Thoracic aorta (tissue), 2 donors: ENCODE measurements at regions not wholly inside any gene's neighbourhood (a gene's known extent, or its start where the extent isn't known, plus 50 kb on each side); places are given as distances from the start of the nearest gene placed in this dataset.
"Not testable (repeated sequence)": the region's sequence is repeated elsewhere in the genome, so short reads cannot be mapped to it uniquely, and the experiment has no call there.

Experiments
- ATAC-seq: fragments of 150-250 bp; one replicate; pipeline ENCODE4 v1.8.0; 2017; ENCODE audit warnings: low read depth; ENCODE audit not compliant: insufficient number of reproducible peaks, low FRiP score
- DNase-seq: peaks from one replicate; pipeline ENCODE4 v3.0.0-alpha.2; 2020; ENCODE audit warnings: low spot score
- H3K27ac ChIP-seq, 2 donors: fragments of 200-600 bp; sonication (generic); 1 replicate in 1 of 2; 2 replicates in 1 of 2; pipeline ENCODE4 v1.5.1; 2016; ENCODE audit warnings: mild to moderate bottlenecking in 2 of 2, moderate library complexity in 2 of 2
- H3K27me3 ChIP-seq: fragments of 200-600 bp; sonication (generic); replicated peaks from 2 replicates; pipeline ENCODE4 v1.6.0; 2016; ENCODE audit warnings: mild to moderate bottlenecking; ENCODE audit not compliant: insufficient read depth
- H3K36me3 ChIP-seq: fragments of 200-600 bp; sonication (generic); one replicate; pipeline ENCODE4 v1.5.1; 2016
- H3K4me1 ChIP-seq, 2 donors: fragments of 200-600 bp; sonication (generic); 1 replicate in 1 of 2; 2 replicates in 1 of 2; pipeline versions ENCODE4 v1.5.1 to v1.6.0; 2016; ENCODE audit warnings: low read depth in 2 of 2, mild to moderate bottlenecking in 1 of 2; ENCODE audit not compliant: control insufficient read depth in 1 of 2
- H3K4me3 ChIP-seq: fragments of 200-600 bp; sonication (generic); 2 replicates; pipeline ENCODE4 v1.5.1; 2016; ENCODE audit warnings: mild to moderate bottlenecking
- H3K9me3 ChIP-seq: fragments of 200-600 bp; sonication (generic); 2 replicates; pipeline ENCODE4 v1.5.1; 2016
- CTCF ChIP-seq: fragments of 200-600 bp; sonication (generic); IDR thresholded peaks from one replicate; pipeline ENCODE4 v1.5.1; 2019; ENCODE audit warnings: antibody characterized with exemption

DNA sequence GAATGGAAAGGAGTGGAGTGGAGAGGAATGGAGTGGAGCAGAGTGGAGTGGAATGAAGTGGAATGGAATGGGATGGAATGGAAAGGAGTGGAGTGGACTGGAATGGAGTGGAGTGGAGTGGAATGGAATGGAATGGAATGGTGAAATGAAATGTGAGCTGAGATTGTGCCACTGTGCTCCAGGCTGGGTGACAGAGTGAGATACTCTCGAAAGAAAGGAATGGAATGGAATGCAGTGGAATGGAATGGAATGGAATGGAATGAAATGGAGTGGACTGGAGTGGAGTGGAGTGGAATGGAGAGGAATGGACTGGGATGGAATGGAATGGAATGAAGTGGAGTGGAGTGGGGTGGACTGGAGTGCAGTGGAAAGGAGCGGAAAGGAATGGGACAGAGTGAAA, 605.2 kb downstream of the TP53TG3F start:
- H3K36me3 ChIP-seq, H3K27ac ChIP-seq, H3K27me3 ChIP-seq, H3K4me1 ChIP-seq, H3K4me3 ChIP-seq, DNase-seq, H3K9me3 ChIP-seq: not testable (repeated sequence)
- ATAC-seq, result peak; percentile 24

DNA sequence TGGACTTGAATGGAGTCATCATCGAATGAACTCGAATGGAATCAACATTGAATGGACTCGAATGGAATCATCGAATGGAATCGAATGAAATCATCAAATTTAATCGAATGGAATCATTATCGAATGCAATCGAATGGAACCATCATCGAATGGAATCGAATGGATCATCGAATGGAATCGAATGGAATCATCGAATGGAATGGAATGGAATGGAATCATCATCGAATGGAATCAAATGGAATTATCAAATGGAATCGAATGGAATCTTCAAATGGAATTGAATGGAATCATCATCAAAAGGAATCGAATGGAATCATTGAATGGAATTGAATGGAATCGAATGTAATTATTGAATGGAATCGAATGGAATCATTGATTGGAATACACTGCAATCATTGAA, 610.3 kb downstream of the TP53TG3F start:
- H3K9me3 ChIP-seq, DNase-seq, H3K4me3 ChIP-seq, ATAC-seq, H3K36me3 ChIP-seq, H3K27ac ChIP-seq, H3K27me3 ChIP-seq, H3K4me1 ChIP-seq: not testable (repeated sequence)

DNA sequence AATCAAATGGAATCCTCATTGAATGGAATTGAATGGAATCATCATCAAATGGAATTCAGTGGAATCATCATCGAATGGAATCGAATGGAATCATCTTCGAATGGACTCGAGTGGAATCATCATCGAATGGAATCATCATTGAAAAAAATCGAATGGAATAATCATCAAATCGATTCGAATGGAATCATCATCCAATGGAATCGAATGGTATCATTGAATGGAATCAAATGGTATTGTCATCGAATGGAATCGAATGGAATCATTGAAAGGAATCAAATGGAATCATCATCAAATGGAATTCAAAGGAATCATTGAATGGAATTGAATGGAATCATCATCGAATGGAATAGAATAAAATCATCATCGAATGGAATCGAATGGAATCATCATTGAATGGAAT, 619.3 kb downstream of the TP53TG3F start:
- TF ChIP-seq CTCF, result no peak
- no peak overlapping the region for H3K27ac ChIP-seq
- no peaks in the 10 kb centered on the region for H3K36me3 ChIP-seq
- ATAC-seq (no peak), DNase-seq (no peak)
- no peak overlapping the region for H3K4me3 ChIP-seq
- no peaks in the 10 kb centered on the region for H3K4me1 ChIP-seq
- H3K27me3 ChIP-seq, result no peaks in the 10 kb centered on the region
- peaks cover 4% of the 10 kb centered on the region for H3K9me3 ChIP-seq

DNA sequence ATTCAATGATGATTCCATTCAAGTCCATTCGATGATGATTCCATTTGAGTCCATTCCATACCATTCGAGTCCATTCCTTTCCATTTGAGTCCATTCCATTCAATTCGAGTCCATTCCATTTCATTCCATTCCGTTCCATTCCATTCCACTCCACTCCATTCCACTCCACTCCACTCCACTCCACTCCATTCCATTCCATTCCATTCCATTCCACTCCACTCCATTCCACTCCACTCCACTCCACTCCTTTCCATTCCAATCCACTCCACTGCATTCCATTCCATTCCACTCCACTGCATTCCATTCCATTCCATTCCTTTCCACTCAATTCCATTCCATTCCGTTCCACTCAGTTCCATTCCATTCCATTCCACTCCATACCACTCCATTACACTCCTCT, 625.6 kb downstream of the TP53TG3F start:
- DNase-seq, H3K27ac ChIP-seq, H3K27me3 ChIP-seq, H3K9me3 ChIP-seq, ATAC-seq, H3K4me3 ChIP-seq, H3K4me1 ChIP-seq, H3K36me3 ChIP-seq: not testable (repeated sequence)

DNA sequence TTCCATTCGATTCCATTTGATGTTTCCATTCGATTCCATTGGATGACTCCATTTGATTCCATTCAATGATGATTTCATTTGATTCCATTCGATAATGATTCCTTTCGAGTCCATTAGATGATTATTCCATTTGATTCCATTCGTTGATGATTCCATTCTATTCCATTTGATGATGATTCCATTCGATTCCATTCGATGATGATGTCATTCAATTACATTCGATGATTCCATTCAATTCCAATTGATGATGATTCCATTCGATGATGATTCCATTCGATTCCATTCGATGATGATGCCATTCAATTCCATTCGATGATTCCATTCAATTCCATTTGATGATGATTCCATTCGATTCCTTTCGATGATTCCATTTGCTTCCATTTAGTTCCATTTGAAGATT, 635.6 kb downstream of the TP53TG3F start:
- not testable (repeated sequence) for H3K27me3 ChIP-seq, H3K4me1 ChIP-seq, DNase-seq, H3K36me3 ChIP-seq, H3K9me3 ChIP-seq, H3K4me3 ChIP-seq, ATAC-seq, H3K27ac ChIP-seq

GRCh38 chr16:34096911-34097310, 637.5 kb downstream of the TP53TG3F start:
- not testable (repeated sequence) for H3K27ac ChIP-seq, H3K9me3 ChIP-seq, H3K27me3 ChIP-seq, ATAC-seq, H3K4me3 ChIP-seq, H3K4me1 ChIP-seq, H3K36me3 ChIP-seq, DNase-seq

GRCh38 chr16:34097326-34097725, 637.9 kb downstream of the TP53TG3F start:
- not testable (repeated sequence) for H3K27me3 ChIP-seq, H3K4me3 ChIP-seq, H3K27ac ChIP-seq, H3K36me3 ChIP-seq, ATAC-seq, DNase-seq, H3K4me1 ChIP-seq, H3K9me3 ChIP-seq

- not testable (repeated sequence) for ATAC-seq, H3K27me3 ChIP-seq, H3K9me3 ChIP-seq, H3K4me3 ChIP-seq, DNase-seq, H3K27ac ChIP-seq, H3K4me1 ChIP-seq, H3K36me3 ChIP-seq
These were observed 638.6 kb downstream of the TP53TG3F start for GRCh38 chr16:34098033-34098432.

GRCh38 chr16:34099028-34099427, 639.6 kb downstream of the TP53TG3F start:
- H3K4me1 ChIP-seq, ATAC-seq, H3K36me3 ChIP-seq, H3K27ac ChIP-seq, H3K27me3 ChIP-seq, H3K9me3 ChIP-seq, H3K4me3 ChIP-seq, DNase-seq: not testable (repeated sequence)
